GM12872 (cell line): ENCODE measurements at regions not wholly inside any gene's neighbourhood (a gene's known extent, or its start where the extent isn't known, plus 50 kb on each side); places are given as distances from the start of the nearest gene placed in this dataset.

Experiments used
- TF ChIP-seq, protein P1 (sequence below): IDR thresholded peaks from 3 replicates; pipeline ENCODE4 v1.5.1; 2011; ENCODE audit warnings: low read depth, mild to moderate bottlenecking, low read length, moderate library complexity; ENCODE audit not compliant: insufficient read depth

DNA sequence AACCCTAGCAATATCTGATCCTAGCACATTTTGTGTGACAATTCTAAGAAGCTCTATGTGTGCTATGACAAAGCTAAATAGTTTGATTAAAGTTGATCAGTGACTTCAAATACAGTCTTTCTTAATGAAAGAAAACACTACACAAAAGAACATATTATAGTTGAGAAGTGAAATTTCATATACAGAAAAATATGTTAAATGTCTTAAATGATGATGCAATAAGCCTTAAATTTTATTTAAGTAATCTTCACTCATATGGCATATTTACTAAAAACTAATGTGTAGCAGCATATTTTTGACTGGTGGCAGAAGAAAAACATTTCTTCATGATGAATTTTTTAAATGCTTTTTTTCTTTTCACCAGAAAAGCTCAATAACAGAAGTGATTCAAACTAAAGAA is 485.5 kb downstream of the TUSC7 start:
- TF ChIP-seq, protein P1, sequence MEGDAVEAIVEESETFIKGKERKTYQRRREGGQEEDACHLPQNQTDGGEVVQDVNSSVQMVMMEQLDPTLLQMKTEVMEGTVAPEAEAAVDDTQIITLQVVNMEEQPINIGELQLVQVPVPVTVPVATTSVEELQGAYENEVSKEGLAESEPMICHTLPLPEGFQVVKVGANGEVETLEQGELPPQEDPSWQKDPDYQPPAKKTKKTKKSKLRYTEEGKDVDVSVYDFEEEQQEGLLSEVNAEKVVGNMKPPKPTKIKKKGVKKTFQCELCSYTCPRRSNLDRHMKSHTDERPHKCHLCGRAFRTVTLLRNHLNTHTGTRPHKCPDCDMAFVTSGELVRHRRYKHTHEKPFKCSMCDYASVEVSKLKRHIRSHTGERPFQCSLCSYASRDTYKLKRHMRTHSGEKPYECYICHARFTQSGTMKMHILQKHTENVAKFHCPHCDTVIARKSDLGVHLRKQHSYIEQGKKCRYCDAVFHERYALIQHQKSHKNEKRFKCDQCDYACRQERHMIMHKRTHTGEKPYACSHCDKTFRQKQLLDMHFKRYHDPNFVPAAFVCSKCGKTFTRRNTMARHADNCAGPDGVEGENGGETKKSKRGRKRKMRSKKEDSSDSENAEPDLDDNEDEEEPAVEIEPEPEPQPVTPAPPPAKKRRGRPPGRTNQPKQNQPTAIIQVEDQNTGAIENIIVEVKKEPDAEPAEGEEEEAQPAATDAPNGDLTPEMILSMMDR, result no peak

DNA sequence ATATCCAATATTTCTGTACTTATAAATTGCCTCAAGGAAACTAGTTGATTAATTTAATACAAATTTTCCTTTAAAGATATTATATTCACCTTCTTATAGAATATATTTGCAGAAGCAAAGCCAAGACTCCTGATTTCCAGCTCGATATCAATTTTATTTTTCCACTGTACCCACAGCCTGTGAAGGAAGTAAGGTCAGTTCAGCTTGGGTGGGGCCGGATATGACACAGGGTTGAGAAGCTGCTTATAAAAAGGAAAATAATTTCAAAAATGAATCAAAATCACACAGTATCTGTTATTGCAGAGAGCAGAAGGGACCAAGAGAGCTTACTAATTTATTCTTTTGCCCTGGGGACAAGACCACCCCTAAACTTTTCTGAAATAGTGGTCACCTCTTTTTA is 491.4 kb downstream of the TUSC7 start:
- TF ChIP-seq, protein P1, result no peak

DNA sequence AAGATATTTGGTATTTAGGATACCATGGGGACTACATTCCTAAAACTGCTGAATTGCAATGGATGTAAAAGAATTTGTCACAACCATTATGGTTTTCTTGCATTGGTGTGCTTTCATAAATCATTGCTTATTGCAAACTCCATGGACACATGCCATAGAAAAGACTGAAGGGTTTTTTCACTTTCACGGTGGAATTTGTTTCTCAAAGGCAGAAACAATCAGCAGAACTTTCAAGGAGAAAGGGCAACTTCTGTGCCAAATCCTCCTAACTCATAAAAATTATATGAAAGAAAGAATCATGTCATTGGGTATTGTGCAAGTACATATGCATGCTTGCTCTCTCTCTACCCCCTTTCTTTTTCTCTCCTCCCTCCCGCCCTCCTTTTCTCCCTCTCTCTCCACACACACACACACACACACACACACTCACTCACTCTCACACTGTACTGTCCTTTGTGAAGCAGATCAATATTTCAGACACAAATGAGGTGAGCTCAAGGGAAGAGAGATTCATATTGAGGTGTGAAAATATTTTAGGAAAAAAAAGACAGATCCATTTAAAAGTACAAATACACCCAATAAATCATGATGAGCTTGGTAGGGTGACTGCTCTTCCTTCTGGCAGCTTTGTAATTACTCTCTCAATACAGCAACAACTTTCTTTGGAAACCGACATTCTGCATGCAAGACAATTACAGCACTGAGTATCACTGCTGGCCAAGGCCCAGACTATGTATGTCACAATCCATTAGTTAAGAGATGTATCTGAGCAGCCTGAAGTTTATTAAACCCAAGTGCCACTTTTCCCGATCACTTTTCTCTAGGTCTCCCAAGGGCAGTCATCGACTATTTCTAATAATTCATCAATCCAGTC is 492.6 kb downstream of the TUSC7 start:
- TF ChIP-seq, protein P1, result no peak

DNA sequence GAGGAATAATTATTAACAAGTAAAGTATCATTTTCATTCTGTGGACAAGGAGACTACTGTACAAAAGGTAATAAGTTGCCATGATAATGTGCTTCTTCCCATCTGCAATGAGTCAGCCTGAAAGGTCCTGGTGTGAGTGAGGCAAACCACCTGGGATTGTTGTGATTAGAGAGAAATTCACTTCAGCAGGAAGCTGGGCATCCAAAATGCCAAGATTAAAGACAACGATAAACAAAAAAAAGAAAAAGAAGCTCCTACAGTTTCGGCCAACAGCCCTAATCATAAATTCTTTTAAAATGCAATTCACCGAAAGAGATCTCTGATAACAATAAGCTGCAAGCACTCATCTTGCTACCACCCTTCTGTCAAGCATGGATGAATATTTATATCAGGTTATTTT is 507.8 kb downstream of the TUSC7 start:
- TF ChIP-seq, protein P1, result no peak

DNA sequence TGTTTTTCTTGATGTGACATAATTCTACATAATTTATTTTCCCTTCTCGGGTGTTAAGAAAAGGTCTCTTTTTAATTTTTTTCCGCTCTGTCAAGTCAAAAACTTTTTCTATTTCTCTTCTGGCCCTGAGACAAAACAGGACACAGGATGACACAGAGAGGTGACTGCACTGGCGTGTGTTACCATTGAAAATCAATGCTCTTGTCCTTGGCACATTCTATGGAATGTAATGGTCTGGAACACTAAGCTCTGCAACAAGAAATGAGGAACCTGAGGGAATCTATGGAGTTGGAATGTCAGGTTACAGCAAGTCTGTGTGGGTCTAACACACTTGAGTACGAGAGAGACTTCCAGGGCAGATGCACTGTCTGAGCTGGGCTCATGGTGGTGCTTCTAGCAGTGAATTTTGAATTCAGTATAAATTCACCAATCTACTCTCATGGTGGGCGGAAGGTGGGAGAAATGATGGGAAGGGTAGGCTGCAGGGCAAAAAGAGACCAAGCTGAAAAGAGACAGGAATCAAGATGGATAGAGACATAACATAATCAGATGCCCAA is 508.3 kb downstream of the TUSC7 start:
- TF ChIP-seq, protein P1, result no peak

DNA sequence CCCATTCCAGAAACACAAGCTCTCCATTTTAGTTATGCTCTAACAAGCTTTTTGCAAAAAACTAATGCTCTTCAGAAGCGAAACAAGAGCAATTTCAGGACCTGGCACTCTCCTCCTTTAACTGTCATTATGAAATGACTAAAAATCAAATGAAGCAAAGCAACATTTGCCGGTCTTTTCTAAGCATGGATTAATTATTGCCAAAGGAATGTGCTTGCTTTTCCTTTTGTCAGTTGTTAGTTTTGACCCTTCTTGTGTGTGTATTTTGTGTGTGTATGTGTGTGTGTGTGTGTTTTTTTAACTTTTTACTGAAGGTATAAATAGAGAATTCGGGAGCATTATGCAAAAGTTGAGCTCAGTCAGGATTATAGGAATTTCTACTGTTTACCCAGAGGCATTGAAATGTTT is 509.1 kb downstream of the TUSC7 start:
- TF ChIP-seq, protein P1, result no peak

DNA sequence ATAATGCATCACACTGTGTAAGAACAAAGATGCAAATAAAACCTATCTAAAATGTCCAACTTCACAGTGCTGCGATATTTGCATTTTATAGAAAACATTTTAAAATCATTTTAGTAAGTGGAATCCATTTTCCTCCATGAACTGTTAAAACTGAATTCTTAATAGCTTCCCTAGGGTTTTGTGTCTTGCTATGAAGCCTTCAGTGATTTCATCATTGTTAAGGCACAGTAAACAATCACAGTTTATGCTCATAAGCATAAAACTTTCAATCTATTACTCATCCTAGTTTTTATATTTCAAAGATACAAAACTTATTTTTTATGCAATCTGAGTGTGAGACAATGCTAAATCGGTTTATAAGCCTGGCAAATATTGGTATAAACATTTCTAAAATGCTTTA is 509.7 kb downstream of the TUSC7 start:
- TF ChIP-seq, protein P1, result no peak
